Fibroblast of pulmonary artery (primary cell): ENCODE measurements at regions not wholly inside any gene's neighbourhood (a gene's known extent, or its start where the extent isn't known, plus 50 kb on each side); places are given as distances from the start of the nearest gene placed in this dataset.
A peak's percentile ranks its signal among the peaks of the same experiment; 100 is the strongest.

Experiments used
- DNase-seq: peaks from one replicate; pipeline ENCODE4 v3.0.0-alpha.2; 2010; ENCODE audit warnings: low read depth
- H3K4me3 ChIP-seq: replicated peaks from 2 replicates; pipeline ENCODE4 v1.5.1; 2011; ENCODE audit warnings: low read depth, mild to moderate bottlenecking, control low read depth, low read length, moderate library complexity
- TF ChIP-seq, protein P1 (sequence below): IDR thresholded peaks from 2 replicates; pipeline ENCODE4 v1.5.1; 2011; ENCODE audit warnings: mild to moderate bottlenecking, control low read depth, low read length, inconsistent platforms; ENCODE audit errors: missing control alignments

DNA sequence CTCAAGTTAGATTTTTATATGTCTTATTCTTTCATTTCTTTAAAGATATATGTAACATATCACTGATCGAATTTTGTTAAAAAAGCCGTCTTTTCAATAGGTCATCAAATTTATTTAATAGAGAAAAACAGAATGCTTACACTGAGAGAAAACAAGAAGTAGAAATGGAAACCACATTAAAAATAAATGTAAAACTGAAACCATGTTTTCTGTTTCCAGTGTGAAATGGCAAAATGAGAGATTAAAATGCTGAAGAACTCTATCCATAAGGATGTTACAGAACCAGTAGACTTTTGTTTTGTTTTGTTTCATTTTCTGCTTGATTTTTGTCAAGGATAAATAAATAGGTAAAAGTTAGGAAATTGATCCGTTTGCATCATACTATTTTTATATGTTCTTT lies 210.1 kb downstream of the PRDM9 start:
- TF ChIP-seq, protein P1, sequence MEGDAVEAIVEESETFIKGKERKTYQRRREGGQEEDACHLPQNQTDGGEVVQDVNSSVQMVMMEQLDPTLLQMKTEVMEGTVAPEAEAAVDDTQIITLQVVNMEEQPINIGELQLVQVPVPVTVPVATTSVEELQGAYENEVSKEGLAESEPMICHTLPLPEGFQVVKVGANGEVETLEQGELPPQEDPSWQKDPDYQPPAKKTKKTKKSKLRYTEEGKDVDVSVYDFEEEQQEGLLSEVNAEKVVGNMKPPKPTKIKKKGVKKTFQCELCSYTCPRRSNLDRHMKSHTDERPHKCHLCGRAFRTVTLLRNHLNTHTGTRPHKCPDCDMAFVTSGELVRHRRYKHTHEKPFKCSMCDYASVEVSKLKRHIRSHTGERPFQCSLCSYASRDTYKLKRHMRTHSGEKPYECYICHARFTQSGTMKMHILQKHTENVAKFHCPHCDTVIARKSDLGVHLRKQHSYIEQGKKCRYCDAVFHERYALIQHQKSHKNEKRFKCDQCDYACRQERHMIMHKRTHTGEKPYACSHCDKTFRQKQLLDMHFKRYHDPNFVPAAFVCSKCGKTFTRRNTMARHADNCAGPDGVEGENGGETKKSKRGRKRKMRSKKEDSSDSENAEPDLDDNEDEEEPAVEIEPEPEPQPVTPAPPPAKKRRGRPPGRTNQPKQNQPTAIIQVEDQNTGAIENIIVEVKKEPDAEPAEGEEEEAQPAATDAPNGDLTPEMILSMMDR: no peak
- H3K4me3 ChIP-seq: no peak overlapping the region

GRCh38 chr5:23718564-23718963 lies 211.2 kb downstream of the PRDM9 start:
- TF ChIP-seq, protein P1: no peak
- DNase-seq: no peak
- H3K4me3 ChIP-seq: no peak overlapping the region

More for the DNA sequence above, 210.1 kb downstream of the PRDM9 start:
- no peak for DNase-seq

- no peak for DNase-seq
- TF ChIP-seq, protein P1: no peak
- H3K4me3 ChIP-seq: no peak overlapping the region
These were observed 213.9 kb downstream of the PRDM9 start for GRCh38 chr5:23721336-23721735.

DNA sequence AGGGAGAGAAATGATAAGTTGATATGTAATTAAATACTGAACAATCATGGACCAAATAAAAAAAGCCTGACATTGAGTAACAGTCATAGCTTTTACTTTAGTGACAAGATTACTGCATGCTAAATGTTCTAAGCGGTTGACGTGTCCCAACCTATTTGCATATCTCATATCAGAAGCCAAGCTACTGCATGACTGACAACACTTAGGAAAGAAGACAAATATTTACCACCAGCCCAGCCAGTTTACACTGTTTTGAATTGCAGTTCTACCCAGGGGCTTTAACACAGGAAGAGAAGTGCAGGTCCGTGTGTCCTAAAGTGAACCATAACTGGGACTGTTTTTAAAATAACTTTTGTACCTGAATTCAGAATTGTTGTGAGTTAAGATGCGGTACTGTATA lies 219.9 kb downstream of the PRDM9 start:
- TF ChIP-seq, protein P1: no peak
- no peak overlapping the region for H3K4me3 ChIP-seq
- DNase-seq: no peak

GRCh38 chr5:23730023-23730422 lies 222.6 kb downstream of the PRDM9 start:
- no peak overlapping the region for H3K4me3 ChIP-seq
- TF ChIP-seq, protein P1: no peak
- no peak for DNase-seq

- no peak overlapping the region for H3K4me3 ChIP-seq
- TF ChIP-seq, protein P1: no peak
- DNase-seq: no peak
These were observed 232.6 kb downstream of the PRDM9 start for GRCh38 chr5:23740029-23740428.

DNA sequence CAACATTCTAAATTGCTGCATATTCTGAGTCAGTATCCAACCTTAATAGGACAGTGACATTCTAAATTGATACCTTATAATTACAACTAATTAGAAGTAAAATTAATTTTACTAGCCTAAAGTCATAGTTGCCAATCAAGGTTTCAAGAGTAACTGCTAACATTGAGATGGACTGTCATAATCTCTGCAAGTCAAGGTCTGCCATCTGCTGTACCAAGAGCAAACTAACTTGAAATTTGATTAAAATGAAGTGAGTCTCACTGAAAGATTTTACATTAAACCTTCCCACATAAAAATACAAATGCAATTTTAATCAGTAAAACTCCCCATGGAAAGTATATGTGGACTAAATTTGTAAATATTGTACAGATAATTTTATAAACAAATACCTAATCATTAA lies 235.3 kb downstream of the PRDM9 start:
- H3K4me3 ChIP-seq: no peak overlapping the region
- DNase-seq: peak; percentile 6
- TF ChIP-seq, protein P1: no peak
